HCT116 (cell line): ENCODE measurements at regions not wholly inside any gene's neighbourhood (a gene's known extent, or its start where the extent isn't known, plus 50 kb on each side); places are given as distances from the start of the nearest gene placed in this dataset.

Experiments used
- ATAC-seq: fragments of 200-7000 bp; cut with Tn5 transposase; 2 replicates; pipeline ENCODE4 v1.9.1; 2020; ENCODE audit warnings: mild to moderate bottlenecking, moderate library complexity
- BruUV-seq: library from RNA; stranded (reverse); fragments of 400-500 nt; replicated peaks from 2 replicates; lab custom pipeline; 2021; lab: Mats Ljungman, UMichigan
- CTCF ChIA-PET: fragments of 300-600 bp; sonication (Branson Sonifier 250); formaldehyde crosslinking; loops from one replicate; lab custom pipeline; 2021; ENCODE audit warnings: antibody characterized with exemption; lab: Charles Lee
- POLR2A ChIA-PET: fragments of 300-600, 350-600 bp; sonication (Branson Sonifier 250); formaldehyde crosslinking; loops from one replicate; lab custom pipeline; 2021; ENCODE audit warnings: antibody characterized with exemption; lab: Charles Lee
- RAD21 ChIA-PET, 2 experiments: fragments of 300-600 bp; sonication (Branson Sonifier 250); formaldehyde crosslinking; loops; one replicate each; lab custom pipeline; 2023; ENCODE audit warnings: low total read pairs in 2 of 2; ENCODE audit not compliant: uncharacterized antibody in 2 of 2, unreplicated experiment in 2 of 2, low non-redundant PET in 1 of 2; lab: Charles Lee
- DNase-seq: peaks from one replicate; pipeline ENCODE4 v3.0.0-alpha.2; 2010; ENCODE audit warnings: low read depth, low spot score
- H2AFZ ChIP-seq: fragments of 200-600 bp; shearing (Covaris generic), sonication (generic); 2 replicates; pipeline ENCODE4 v1.6.1; 2017; ENCODE audit warnings: low read depth, mixed run types, mixed read lengths, antibody characterized with exemption, low read length; ENCODE audit not compliant: poor library complexity, severe bottlenecking
- H3K27ac ChIP-seq: 2 replicates; pipeline ENCODE4 v1.5.1; 2012; ENCODE audit warnings: low read depth, low read length
- H3K27me3 ChIP-seq: fragments of 200-600 bp; sonication (generic); 2 replicates; pipeline ENCODE4 v1.6.1; 2016; ENCODE audit warnings: mixed run types, low read length, mixed read lengths; ENCODE audit not compliant: insufficient read depth
- H3K36me3 ChIP-seq, 2 experiments: fragments of 200-500 bp in 1 of 2; fragments of 200-600 bp in 1 of 2; sonication (Bioruptor generic) in 1 of 2; sonication (generic) in 1 of 2; 2 replicates each; pipeline versions ENCODE4 v1.5.1 to v1.6.1; 2014 to 2016; ENCODE audit warnings: low read length in 2 of 2, inconsistent platforms in 1 of 2, mixed read lengths in 1 of 2, mixed run types in 1 of 2; ENCODE audit not compliant: insufficient read depth in 2 of 2, control insufficient read depth in 1 of 2
- H3K4me1 ChIP-seq, 2 experiments: fragments of 200-600 bp in 1 of 2; sonication (generic) in 1 of 2; 2 replicates each; pipeline versions ENCODE4 v1.5.1 to v1.6.1; 2012 to 2017; ENCODE audit warnings: low read length in 2 of 2, inconsistent platforms in 1 of 2, mild to moderate bottlenecking in 1 of 2, mixed read lengths in 1 of 2, mixed run types in 1 of 2, moderate library complexity in 1 of 2; ENCODE audit not compliant: insufficient read depth in 2 of 2, control insufficient read depth in 1 of 2
- H3K4me2 ChIP-seq: fragments of 200-600 bp; sonication (generic); 2 replicates; pipeline ENCODE4 v1.6.1; 2017; ENCODE audit warnings: mixed run types, low read length, mixed read lengths
- H3K4me3 ChIP-seq, 2 experiments: fragments of 200-600 bp in 1 of 2; sonication (generic) in 1 of 2; replicated peaks in 1 of 2; 2 replicates each; pipeline ENCODE4 v1.5.1; 2011 to 2016; ENCODE audit warnings: low read length in 2 of 2, control low read depth in 1 of 2, low read depth in 1 of 2, mild to moderate bottlenecking in 1 of 2, mixed read lengths in 1 of 2, mixed run types in 1 of 2
- H3K79me2 ChIP-seq: fragments of 200-600 bp; sonication (generic); 2 replicates; pipeline ENCODE4 v1.6.1; 2017; ENCODE audit warnings: mild to moderate bottlenecking, mixed run types, low read length, moderate library complexity, mixed read lengths; ENCODE audit not compliant: insufficient read depth
- H3K9ac ChIP-seq: fragments of 200-600 bp; sonication (generic); 2 replicates; pipeline ENCODE4 v1.6.1; 2016; ENCODE audit warnings: low read length, mixed read lengths
- H3K9me2 ChIP-seq: fragments of 200-600 bp; sonication (generic), shearing (Covaris generic); 2 replicates; pipeline ENCODE4 v1.6.1; 2017; ENCODE audit warnings: mixed run types, mild to moderate bottlenecking, moderate library complexity; ENCODE audit not compliant: insufficient read depth
- H3K9me3 ChIP-seq, 2 experiments: fragments of 200-500 bp in 1 of 2; fragments of 200-600 bp in 1 of 2; sonication (Bioruptor generic) in 1 of 2; sonication (generic) in 1 of 2; 2 replicates each; pipeline ENCODE4 v1.6.1; 2014 to 2017; ENCODE audit warnings: low read length in 2 of 2, mixed read lengths in 2 of 2, inconsistent platforms in 1 of 2, low read depth in 1 of 2, mild to moderate bottlenecking in 1 of 2, mixed run types in 1 of 2, moderate library complexity in 1 of 2; ENCODE audit not compliant: control insufficient read depth in 1 of 2, insufficient read depth in 1 of 2
- H4K20me1 ChIP-seq: fragments of 200-600 bp; sonication (generic), shearing (Covaris generic); 2 replicates; pipeline ENCODE4 v1.6.1; 2017; ENCODE audit warnings: mixed run types, mild to moderate bottlenecking, moderate library complexity; ENCODE audit not compliant: insufficient read depth
- CBX3 ChIP-seq: IDR thresholded peaks from 2 replicates; pipeline ENCODE4 v1.6.1; 2012; ENCODE audit warnings: low read depth
- CEBPB ChIP-seq: IDR thresholded peaks from 2 replicates; pipeline ENCODE4 v1.6.1; 2012; ENCODE audit warnings: low read depth
- ELF1 ChIP-seq: IDR thresholded peaks from 2 replicates; pipeline ENCODE4 v1.6.1; 2012; ENCODE audit warnings: low read depth, borderline replicate concordance
- EZH2 ChIP-seq: fragments of 200-600 bp; sonication (generic); IDR thresholded peaks from 2 replicates; pipeline ENCODE4 v1.6.1; 2017; ENCODE audit warnings: antibody characterized with exemption, mixed run types
- EZH2phosphoT487 ChIP-seq: fragments of 200-600 bp; IDR thresholded peaks from 2 replicates; pipeline ENCODE4 v1.6.1; 2018; ENCODE audit warnings: antibody characterized with exemption, borderline replicate concordance
- FOSL1 ChIP-seq: IDR thresholded peaks from 2 replicates; pipeline ENCODE4 v1.6.1; 2012; ENCODE audit warnings: low read depth
- JUND ChIP-seq: IDR thresholded peaks from 2 replicates; pipeline ENCODE4 v1.6.1; 2012
- MAX ChIP-seq: IDR thresholded peaks from 2 replicates; pipeline ENCODE4 v1.6.1; 2012
- POLR2A ChIP-seq: IDR thresholded peaks from 2 replicates; pipeline ENCODE4 v1.7.0; 2011; ENCODE audit warnings: borderline replicate concordance; ENCODE audit not compliant: insufficient read depth, insufficient read length; ENCODE audit errors: extremely low read depth
- POLR2AphosphoS5 ChIP-seq: IDR thresholded peaks from 2 replicates; pipeline ENCODE4 v1.6.1; 2011; ENCODE audit warnings: mild to moderate bottlenecking, low read depth, low read length, moderate library complexity
- RAD21 ChIP-seq: IDR thresholded peaks from 2 replicates; pipeline ENCODE4 v1.6.1; 2012; ENCODE audit warnings: low read depth, mild to moderate bottlenecking
- SIN3A ChIP-seq: IDR thresholded peaks from 2 replicates; pipeline ENCODE4 v1.6.1; 2012; ENCODE audit warnings: low read depth
- SP1 ChIP-seq: IDR thresholded peaks from 2 replicates; pipeline ENCODE4 v1.6.1; 2012; ENCODE audit warnings: low read depth
- SRF ChIP-seq: IDR thresholded peaks from 2 replicates; pipeline ENCODE4 v1.6.1; 2012; ENCODE audit warnings: low read depth
- YY1 ChIP-seq: IDR thresholded peaks from 2 replicates; pipeline ENCODE4 v1.6.1; 2011; ENCODE audit warnings: low read length, low read depth, moderate library complexity, mild to moderate bottlenecking; ENCODE audit not compliant: insufficient replicate concordance; ENCODE audit errors: extremely low read depth
- intact Hi-C: fragments of 100-400 bp; cut with micrococcal nuclease; formaldehyde crosslinking; loops from 2 replicates; pipeline ENCODE4 v1.10.0; 2022
- TF ChIP-seq, protein P1 (sequence below), 3 experiments: fragments of 200-600 bp in 1 of 3; sonication (generic) in 1 of 3; IDR thresholded peaks in 2 of 3; conservative IDR thresholded peaks in 1 of 3; 2 replicates each; pipeline ENCODE4 v1.5.1; 2012 to 2017; ENCODE audit warnings: low read depth in 2 of 3, low read length in 2 of 3, antibody characterized with exemption in 1 of 3, borderline replicate concordance in 1 of 3, control low read depth in 1 of 3, mild to moderate bottlenecking in 1 of 3, mixed read lengths in 1 of 3, mixed run types in 1 of 3, moderate library complexity in 1 of 3; ENCODE audit not compliant: insufficient read depth in 1 of 3
- TF ChIP-seq, protein P2 (sequence below): IDR thresholded peaks from 2 replicates; pipeline ENCODE4 v1.6.1; 2012
- TF ChIP-seq, protein P3 (sequence below): IDR thresholded peaks from 2 replicates; pipeline ENCODE4 v1.6.1; 2011; ENCODE audit warnings: mild to moderate bottlenecking, low read length, moderate library complexity; ENCODE audit not compliant: insufficient replicate concordance; ENCODE audit errors: extremely low read depth

DNA sequence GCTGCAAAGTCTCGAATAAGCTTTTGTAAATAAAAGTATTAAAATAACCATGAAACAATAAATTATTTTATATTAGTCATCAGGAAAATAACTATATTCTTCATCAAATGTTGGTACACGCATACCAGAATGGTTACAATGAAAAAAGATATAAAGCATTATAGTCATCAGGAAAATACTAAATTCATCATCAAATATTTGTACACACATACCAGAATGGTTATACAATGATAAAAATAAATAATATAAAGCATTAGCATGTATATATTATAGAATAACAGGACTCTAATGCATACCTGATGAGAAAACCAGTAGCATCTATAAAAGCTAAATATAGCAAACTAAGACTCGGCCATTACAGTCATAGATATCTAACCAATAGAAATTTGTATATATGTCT is 202.9 kb downstream of the TRAM1L1 start:
- POLR2A ChIA-PET = no interaction called here
- H3K9me2 ChIP-seq = no peaks in the 10 kb centered on the region; the same call in 1 of the 2 replicates
- H3K79me2 ChIP-seq = no peaks in the 10 kb centered on the region
- no peaks in the 10 kb centered on the region for H3K27me3 ChIP-seq
- ATAC-seq = no peak
- H3K4me3 ChIP-seq = no peak overlapping the region
- no peak overlapping the region for H3K4me2 ChIP-seq
- H3K27ac ChIP-seq = no peak overlapping the region
- intact Hi-C loops = no loop called here
- RAD21 ChIA-PET = no interaction called here
- H3K36me3 ChIP-seq = no peaks in the 10 kb centered on the region
- CTCF ChIA-PET = no interaction called here
- H3K4me1 ChIP-seq = no peaks in the 10 kb centered on the region
- H3K9me3 ChIP-seq = no peaks in the 10 kb centered on the region
- no TSS peak for BruUV-seq
- H4K20me1 ChIP-seq = no peaks in the 10 kb centered on the region
- no peak overlapping the region for H2AFZ ChIP-seq
- H3K9ac ChIP-seq = no peak overlapping the region
- no peak for TF ChIP-seq CBX3
- TF ChIP-seq, protein P1, sequence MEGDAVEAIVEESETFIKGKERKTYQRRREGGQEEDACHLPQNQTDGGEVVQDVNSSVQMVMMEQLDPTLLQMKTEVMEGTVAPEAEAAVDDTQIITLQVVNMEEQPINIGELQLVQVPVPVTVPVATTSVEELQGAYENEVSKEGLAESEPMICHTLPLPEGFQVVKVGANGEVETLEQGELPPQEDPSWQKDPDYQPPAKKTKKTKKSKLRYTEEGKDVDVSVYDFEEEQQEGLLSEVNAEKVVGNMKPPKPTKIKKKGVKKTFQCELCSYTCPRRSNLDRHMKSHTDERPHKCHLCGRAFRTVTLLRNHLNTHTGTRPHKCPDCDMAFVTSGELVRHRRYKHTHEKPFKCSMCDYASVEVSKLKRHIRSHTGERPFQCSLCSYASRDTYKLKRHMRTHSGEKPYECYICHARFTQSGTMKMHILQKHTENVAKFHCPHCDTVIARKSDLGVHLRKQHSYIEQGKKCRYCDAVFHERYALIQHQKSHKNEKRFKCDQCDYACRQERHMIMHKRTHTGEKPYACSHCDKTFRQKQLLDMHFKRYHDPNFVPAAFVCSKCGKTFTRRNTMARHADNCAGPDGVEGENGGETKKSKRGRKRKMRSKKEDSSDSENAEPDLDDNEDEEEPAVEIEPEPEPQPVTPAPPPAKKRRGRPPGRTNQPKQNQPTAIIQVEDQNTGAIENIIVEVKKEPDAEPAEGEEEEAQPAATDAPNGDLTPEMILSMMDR (IDR thresholded peaks at IDR 0.05 in 2 of 3, conservative IDR thresholded peaks at IDR 0.05 in 1 of 3; ENCODE audit: borderline replicate concordance in 1 of 3, insufficient read depth in 1 of 3, low read depth in 2 of 3, low read length in 2 of 3) = no peak
- TF ChIP-seq RAD21 = no peak
- TF ChIP-seq POLR2A = no peak
- no peak for TF ChIP-seq ELF1
- TF ChIP-seq, protein P2, sequence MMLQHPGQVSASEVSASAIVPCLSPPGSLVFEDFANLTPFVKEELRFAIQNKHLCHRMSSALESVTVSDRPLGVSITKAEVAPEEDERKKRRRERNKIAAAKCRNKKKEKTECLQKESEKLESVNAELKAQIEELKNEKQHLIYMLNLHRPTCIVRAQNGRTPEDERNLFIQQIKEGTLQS = no peak
- TF ChIP-seq CEBPB = no peak
- TF ChIP-seq MAX = no peak
- no peak for TF ChIP-seq FOSL1
- no peak for TF ChIP-seq POLR2AphosphoS5
- no peak for TF ChIP-seq SIN3A
- TF ChIP-seq YY1 = no peak
- no peak for TF ChIP-seq EZH2
- TF ChIP-seq SRF = no peak
- TF ChIP-seq EZH2phosphoT487 = no peak
- TF ChIP-seq, protein P3, sequence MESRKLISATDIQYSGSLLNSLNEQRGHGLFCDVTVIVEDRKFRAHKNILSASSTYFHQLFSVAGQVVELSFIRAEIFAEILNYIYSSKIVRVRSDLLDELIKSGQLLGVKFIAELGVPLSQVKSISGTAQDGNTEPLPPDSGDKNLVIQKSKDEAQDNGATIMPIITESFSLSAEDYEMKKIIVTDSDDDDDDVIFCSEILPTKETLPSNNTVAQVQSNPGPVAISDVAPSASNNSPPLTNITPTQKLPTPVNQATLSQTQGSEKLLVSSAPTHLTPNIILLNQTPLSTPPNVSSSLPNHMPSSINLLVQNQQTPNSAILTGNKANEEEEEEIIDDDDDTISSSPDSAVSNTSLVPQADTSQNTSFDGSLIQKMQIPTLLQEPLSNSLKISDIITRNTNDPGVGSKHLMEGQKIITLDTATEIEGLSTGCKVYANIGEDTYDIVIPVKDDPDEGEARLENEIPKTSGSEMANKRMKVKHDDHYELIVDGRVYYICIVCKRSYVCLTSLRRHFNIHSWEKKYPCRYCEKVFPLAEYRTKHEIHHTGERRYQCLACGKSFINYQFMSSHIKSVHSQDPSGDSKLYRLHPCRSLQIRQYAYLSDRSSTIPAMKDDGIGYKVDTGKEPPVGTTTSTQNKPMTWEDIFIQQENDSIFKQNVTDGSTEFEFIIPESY = no peak
- no peak for TF ChIP-seq SP1
- TF ChIP-seq JUND = no peak
- no peak for DNase-seq
